ENCODE measurements at regions not wholly inside any gene's neighbourhood (a gene's known extent, or its start where the extent isn't known, plus 50 kb on each side); places are given as distances from the start of the nearest gene placed in this dataset.

- TF ChIP-seq CTCF (conservative IDR thresholded peaks at IDR 0.05; ENCODE audit: low read length) = no peak
- no peak for TF ChIP-seq EZH2phosphoT487 (IDR thresholded peaks at IDR 0.05; ENCODE audit: borderline replicate concordance)
Observed at GRCh38 chr10:71085689-71086438, 126.5 kb upstream of the UNC5B start.

Data from Loucy (cell line).